Astrocyte (in vitro differentiated cells and primary cell): ENCODE measurements at regions not wholly inside any gene's neighbourhood (a gene's known extent, or its start where the extent isn't known, plus 50 kb on each side); places are given as distances from the start of the nearest gene placed in this dataset.

Experiments used
- DNase-seq: peaks from one replicate; pipeline ENCODE4 v3.0.0-alpha.2; 2010; ENCODE audit warnings: low read depth
- FAIRE-seq: peaks from 2 replicates; lab custom pipeline; 2011; peaks lifted over from hg19 to GRCh38; lab: Jason Lieb, UNC
- H2AFZ ChIP-seq: 2 replicates; pipeline ENCODE4 v1.6.0; 2012; ENCODE audit warnings: low read depth, low read length, inconsistent platforms
- H3K27ac ChIP-seq: 2 replicates; pipeline ENCODE4 v1.5.1; 2011; ENCODE audit warnings: low read depth, low read length, inconsistent platforms
- H3K27me3 ChIP-seq: 2 replicates; pipeline ENCODE4 v1.6.0; 2011; ENCODE audit warnings: low read length, inconsistent platforms; ENCODE audit not compliant: insufficient read depth
- H3K36me3 ChIP-seq: 2 replicates; pipeline ENCODE4 v1.5.1; 2011; ENCODE audit warnings: low read length, inconsistent platforms; ENCODE audit not compliant: insufficient read depth
- H3K4me1 ChIP-seq: 2 replicates; pipeline ENCODE4 v1.5.1; 2011; ENCODE audit warnings: low read length, inconsistent platforms; ENCODE audit not compliant: insufficient read depth
- H3K4me2 ChIP-seq: 2 replicates; pipeline ENCODE4 v1.6.0; 2012; ENCODE audit warnings: low read length, inconsistent platforms
- H3K4me3 ChIP-seq: 2 replicates; pipeline ENCODE4 v1.5.1; 2011; ENCODE audit warnings: low read depth, mild to moderate bottlenecking, low read length, inconsistent platforms; ENCODE audit not compliant: insufficient read depth
- H3K79me2 ChIP-seq: 2 replicates; pipeline ENCODE4 v1.6.0; 2012; ENCODE audit warnings: mild to moderate bottlenecking, low read length, inconsistent platforms; ENCODE audit not compliant: insufficient read depth
- H3K9ac ChIP-seq: 2 replicates; pipeline ENCODE4 v1.6.0; 2012; ENCODE audit warnings: mild to moderate bottlenecking, low read length, inconsistent platforms
- H3K9me3 ChIP-seq: 2 replicates; pipeline ENCODE4 v1.5.1; 2012; ENCODE audit warnings: low read depth, mild to moderate bottlenecking, low read length, inconsistent platforms; ENCODE audit not compliant: insufficient read depth
- H4K20me1 ChIP-seq: 2 replicates; pipeline ENCODE4 v1.6.0; 2012; ENCODE audit warnings: low read length, inconsistent platforms; ENCODE audit not compliant: insufficient read depth
- H3K27ac Mint-ChIP-seq: one replicate; pipeline ENCODE4 v1.8.0; 2021; ENCODE audit warnings: mild to moderate bottlenecking, mixed read lengths; ENCODE audit not compliant: unreplicated experiment
- H3K27me3 Mint-ChIP-seq: one replicate; pipeline ENCODE4 v1.8.0; 2021; ENCODE audit warnings: low read depth, mixed read lengths; ENCODE audit not compliant: unreplicated experiment
- H3K36me3 Mint-ChIP-seq: one replicate; pipeline ENCODE4 v1.8.0; 2021; ENCODE audit warnings: low read depth, mixed read lengths; ENCODE audit not compliant: unreplicated experiment
- H3K4me1 Mint-ChIP-seq: one replicate; pipeline ENCODE4 v1.8.0; 2021; ENCODE audit warnings: low read depth, mixed read lengths; ENCODE audit not compliant: unreplicated experiment
- H3K4me3 Mint-ChIP-seq: one replicate; pipeline ENCODE4 v1.8.0; 2021; ENCODE audit warnings: mild to moderate bottlenecking, moderate library complexity, mixed read lengths; ENCODE audit not compliant: unreplicated experiment
- H3K9me3 Mint-ChIP-seq: one replicate; pipeline ENCODE4 v1.8.0; 2021; ENCODE audit warnings: mild to moderate bottlenecking, mixed read lengths; ENCODE audit not compliant: unreplicated experiment
- CTCF ChIP-seq: IDR thresholded peaks from 2 replicates; pipeline ENCODE4 v1.5.1; 2011; ENCODE audit warnings: low read depth, mild to moderate bottlenecking, inconsistent platforms, low read length, moderate library complexity; ENCODE audit not compliant: insufficient read depth
- EZH2 ChIP-seq: IDR thresholded peaks from 2 replicates; pipeline ENCODE4 v1.6.1; 2012; ENCODE audit warnings: mild to moderate bottlenecking, low read length, inconsistent platforms; ENCODE audit not compliant: insufficient read depth

- Mint-ChIP-seq H3K4me1 (peaks cover 3% of the 10 kb centered on the region), H3K36me3 (no peaks in the 10 kb centered on the region), H3K4me3 (no peak overlapping the region), H3K9me3 (peaks cover 3% of the 10 kb centered on the region), H3K27me3 (no peaks in the 10 kb centered on the region), H3K27ac (no peak overlapping the region)
- Histone ChIP-seq H3K36me3 (no peaks in the 10 kb centered on the region), H3K4me2 (no peak overlapping the region), H3K9ac (no peak overlapping the region), H3K4me1 (no peaks in the 10 kb centered on the region), H3K27ac (no peak overlapping the region), H3K79me2 (no peaks in the 10 kb centered on the region), H3K9me3 (no peaks in the 10 kb centered on the region), H4K20me1 (no peaks in the 10 kb centered on the region), H2AFZ (no peak overlapping the region), H3K27me3 (no peaks in the 10 kb centered on the region), H3K4me3 (no peak overlapping the region)
- FAIRE-seq = no peak
- TF ChIP-seq EZH2 = no peak
- TF ChIP-seq CTCF = no peak
- DNase-seq = no peak
These were observed 112.4 kb upstream of the ADO start for GRCh38 chr10:62692085-62692484.

- H3K9me3 Mint-ChIP-seq = peaks cover under 1% of the 10 kb centered on the region
- FAIRE-seq (no peak), DNase-seq (no peak)
- TF ChIP-seq EZH2 (no peak), CTCF (no peak)
- Histone ChIP-seq H3K27ac (no peak overlapping the region), H3K4me3 (no peak overlapping the region), H2AFZ (no peak overlapping the region), H4K20me1 (no peaks in the 10 kb centered on the region), H3K4me2 (no peak overlapping the region), H3K79me2 (no peaks in the 10 kb centered on the region), H3K36me3 (no peaks in the 10 kb centered on the region), H3K9ac (no peak overlapping the region), H3K4me1 (no peaks in the 10 kb centered on the region), H3K9me3 (no peaks in the 10 kb centered on the region), H3K27me3 (no peaks in the 10 kb centered on the region)
- H3K36me3 Mint-ChIP-seq = no peaks in the 10 kb centered on the region
- no peak overlapping the region for H3K27ac Mint-ChIP-seq
- H3K4me1 Mint-ChIP-seq = peaks cover 3% of the 10 kb centered on the region
- no peak overlapping the region for H3K4me3 Mint-ChIP-seq
- no peaks in the 10 kb centered on the region for H3K27me3 Mint-ChIP-seq
These were observed 111.2 kb upstream of the ADO start for GRCh38 chr10:62693306-62693705.

- Histone ChIP-seq H3K27me3 (no peaks in the 10 kb centered on the region), H2AFZ (no peak overlapping the region), H3K9me3 (no peaks in the 10 kb centered on the region), H3K4me2 (no peak overlapping the region), H3K27ac (no peak overlapping the region), H3K36me3 (no peaks in the 10 kb centered on the region), H3K4me1 (no peaks in the 10 kb centered on the region), H4K20me1 (no peaks in the 10 kb centered on the region), H3K79me2 (no peaks in the 10 kb centered on the region), H3K4me3 (no peak overlapping the region), H3K9ac (no peak overlapping the region)
- Mint-ChIP-seq H3K4me3 (no peak overlapping the region), H3K9me3 (peaks cover 7% of the 10 kb centered on the region), H3K27me3 (no peaks in the 10 kb centered on the region), H3K36me3 (no peaks in the 10 kb centered on the region), H3K4me1 (peaks cover 3% of the 10 kb centered on the region), H3K27ac (no peak overlapping the region)
- DNase-seq (no peak), FAIRE-seq (no peak)
- TF ChIP-seq CTCF (no peak), EZH2 (no peak)
These were observed 109.9 kb upstream of the ADO start for GRCh38 chr10:62694537-62695126.
